ENCODE measurements at regions not wholly inside any gene's neighbourhood (a gene's known extent, or its start where the extent isn't known, plus 50 kb on each side); places are given as distances from the start of the nearest gene placed in this dataset.

- H3K27ac ChIP-seq (ENCODE audit: insufficient read depth, low read length), result no peak overlapping the region
- no peak overlapping the region for H3K23ac ChIP-seq (ENCODE audit: low read depth, low read length)
- no peak overlapping the region for H2BK15ac ChIP-seq (ENCODE audit: low read depth, low read length)
- no peak overlapping the region for H2AK5ac ChIP-seq (ENCODE audit: low read depth, low read length)
- no peak overlapping the region for H3K56ac ChIP-seq (ENCODE audit: extremely low read depth, insufficient read depth, low read length)
- no peak overlapping the region for H4K91ac ChIP-seq (ENCODE audit: insufficient read depth, low read depth, low read length)
- in situ Hi-C loops (cut with MboI; ENCODE audit: low sequenced_read_pairs), result no loop called here
- no peaks in the 10 kb centered on the region for H4K20me1 ChIP-seq (ENCODE audit: insufficient read depth, low read length)
- ChIA-PET POLR2A (ENCODE audit: unreplicated experiment) (no interaction called here), CTCF (interaction anchor here (0.6 kb wide), 1 partner anchor 494 kb away, joined by 3 read pairs; no protein-coding TSS in a partner anchor)
- no peak overlapping the region for H3K18ac ChIP-seq (ENCODE audit: low read depth, low read length)
- dilution Hi-C loops (cut with HindIII; ENCODE audit: low sequenced_read_pairs, unreplicated experiment), result no loop called here
- WGBS, 2 experiments (ENCODE audit: extremely low coverage in 2 of 2, insufficient read length in 1 of 2), result 73% methylated on average over 2 of the region's 8 CpGs; no CpG with 5 or more reads in 1 of the 2 experiments
- no peak overlapping the region for H4K8ac ChIP-seq (ENCODE audit: low read depth in 2 of 2, low read length in 2 of 2)
- H3K27me3 ChIP-seq (ENCODE audit: control insufficient read depth, insufficient read depth, low read length), result peaks cover 3% of the 10 kb centered on the region; the same call in 1 of the 2 replicates
- H3K9me3 ChIP-seq (ENCODE audit: control insufficient read depth, insufficient read depth, low read length), result no peaks in the 10 kb centered on the region
- TF ChIP-seq USF2 (IDR thresholded peaks at IDR 0.05; ENCODE audit: low read depth, low read length), result no peak
- no peak for TF ChIP-seq CEBPB (IDR thresholded peaks at IDR 0.05; ENCODE audit: low read depth, low read length)
- TF ChIP-seq POLR2A (IDR thresholded peaks at IDR 0.05; ENCODE audit: low read depth, low read length), result no peak
- no peak for TF ChIP-seq MAFK (IDR thresholded peaks at IDR 0.05; ENCODE audit: low read depth, low read length)
- no peak for TF ChIP-seq MXI1 (IDR thresholded peaks at IDR 0.05; ENCODE audit: borderline replicate concordance, low read depth, low read length)
- TF ChIP-seq NFE2L2 (IDR thresholded peaks at IDR 0.05; ENCODE audit: low read depth, low read length), result no peak
- no peak for TF ChIP-seq ELK1 (IDR thresholded peaks at IDR 0.05; ENCODE audit: borderline replicate concordance, low read depth, low read length)
- no peak for TF ChIP-seq SMC3 (IDR thresholded peaks at IDR 0.05; ENCODE audit: low read depth, low read length)
- no TSS peak for BruUV-seq (replicated peaks)
- H3K36me3 ChIP-seq (ENCODE audit: control insufficient read depth, insufficient read depth, low read length), result no peaks in the 10 kb centered on the region
- ATAC-seq (ENCODE audit: low read depth) (no peak), DNase-seq (no peak)
- H3K9me1 ChIP-seq (ENCODE audit: insufficient read depth, low read length), result no peaks in the 10 kb centered on the region
- H3K4me3 ChIP-seq (ENCODE audit: insufficient read depth, low read depth, low read length), result no peak overlapping the region
- H2BK20ac ChIP-seq (ENCODE audit: low read depth, low read length), result no peak overlapping the region
- no peak overlapping the region for H3K4me2 ChIP-seq (ENCODE audit: low read depth, low read length)
- no peak overlapping the region for H3K9ac ChIP-seq (ENCODE audit: low read depth, low read length)
- no peak overlapping the region for H2AK9ac ChIP-seq (replicated peaks; ENCODE audit: low read depth, low read length, poor library complexity)
- H3K14ac ChIP-seq (replicated peaks; ENCODE audit: low read depth, low read length), result no peak overlapping the region
- no peak overlapping the region for H2BK120ac ChIP-seq (ENCODE audit: low read depth, low read length)
- no peak overlapping the region for H3K4ac ChIP-seq (ENCODE audit: low read depth, low read length)
- H3K79me1 ChIP-seq (ENCODE audit: low read depth in 1 of 2, low read length in 2 of 2), result no peaks in the 10 kb centered on the region
- H4K5ac ChIP-seq (ENCODE audit: low read depth, low read length), result no peak overlapping the region
- intact Hi-C loops (cut with micrococcal nuclease), result no loop called here
- peaks cover 2% of the 10 kb centered on the region; the same call in 1 of the 2 replicates for H3K4me1 ChIP-seq (ENCODE audit: control insufficient read depth, insufficient read depth, low read length)
- no peak overlapping the region for H2BK5ac ChIP-seq (ENCODE audit: low read depth, low read length, poor library complexity, severe bottlenecking)
- no peak overlapping the region for H2AFZ ChIP-seq (replicated peaks; ENCODE audit: low read length, poor library complexity)
Measured at GRCh38 chr3:43212914-43213611, 73.3 kb upstream of the SNRK start.

All from IMR-90 (cell line).